Ovary (tissue), 3 donors: ENCODE measurements at regions not wholly inside any gene's neighbourhood (a gene's known extent, or its start where the extent isn't known, plus 50 kb on each side); places are given as distances from the start of the nearest gene placed in this dataset.

Experiments
- POLR2A ChIP-seq: fragments of 450-650 bp; IDR thresholded peaks from one replicate; pipeline ENCODE4 v1.6.1; 2017; ENCODE audit warnings: antibody characterized with exemption, mild to moderate bottlenecking, moderate library complexity
- TF ChIP-seq, protein P1 (sequence below), 3 donors: fragments of 450-650 bp in 2 of 3; fragments of 200-600 bp in 1 of 3; IDR thresholded peaks; one replicate each; pipeline versions ENCODE4 v1.5.1 to v1.8.0; 2016 to 2022; ENCODE audit warnings: antibody characterized with exemption in 3 of 3, mild to moderate bottlenecking in 1 of 3
- donor health status: DM: no; HTN: no; CAD: no.

DNA sequence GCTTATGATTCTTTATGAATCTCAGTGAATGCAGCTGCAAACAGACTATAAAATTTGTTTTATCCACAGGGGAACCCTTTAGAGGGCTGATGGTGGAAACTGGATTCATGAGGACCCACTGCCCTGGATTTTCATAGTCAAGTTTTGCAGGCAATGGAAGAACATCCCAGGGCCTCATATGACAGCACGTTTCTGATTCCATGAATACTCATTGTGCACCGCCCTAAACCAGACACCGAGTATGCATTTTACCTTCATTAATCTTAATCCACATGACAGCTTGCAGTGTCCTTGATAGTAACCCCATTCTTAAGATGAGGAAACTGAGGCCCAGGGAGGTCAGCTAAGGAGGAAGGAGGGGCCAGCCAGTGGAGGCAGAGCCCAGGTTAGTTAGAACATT is 270.4 kb downstream of the PREX1 start:
- TF ChIP-seq, protein P1, sequence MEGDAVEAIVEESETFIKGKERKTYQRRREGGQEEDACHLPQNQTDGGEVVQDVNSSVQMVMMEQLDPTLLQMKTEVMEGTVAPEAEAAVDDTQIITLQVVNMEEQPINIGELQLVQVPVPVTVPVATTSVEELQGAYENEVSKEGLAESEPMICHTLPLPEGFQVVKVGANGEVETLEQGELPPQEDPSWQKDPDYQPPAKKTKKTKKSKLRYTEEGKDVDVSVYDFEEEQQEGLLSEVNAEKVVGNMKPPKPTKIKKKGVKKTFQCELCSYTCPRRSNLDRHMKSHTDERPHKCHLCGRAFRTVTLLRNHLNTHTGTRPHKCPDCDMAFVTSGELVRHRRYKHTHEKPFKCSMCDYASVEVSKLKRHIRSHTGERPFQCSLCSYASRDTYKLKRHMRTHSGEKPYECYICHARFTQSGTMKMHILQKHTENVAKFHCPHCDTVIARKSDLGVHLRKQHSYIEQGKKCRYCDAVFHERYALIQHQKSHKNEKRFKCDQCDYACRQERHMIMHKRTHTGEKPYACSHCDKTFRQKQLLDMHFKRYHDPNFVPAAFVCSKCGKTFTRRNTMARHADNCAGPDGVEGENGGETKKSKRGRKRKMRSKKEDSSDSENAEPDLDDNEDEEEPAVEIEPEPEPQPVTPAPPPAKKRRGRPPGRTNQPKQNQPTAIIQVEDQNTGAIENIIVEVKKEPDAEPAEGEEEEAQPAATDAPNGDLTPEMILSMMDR (IDR thresholded peaks at IDR 0.05), result no peak
- no peak for TF ChIP-seq POLR2A
